Activated CD8-positive, alpha-beta memory T cell treated with anti-CD3 and anti-CD28 coated beads for 48 hours (primary cell): ENCODE measurements at regions not wholly inside any gene's neighbourhood (a gene's known extent, or its start where the extent isn't known, plus 50 kb on each side); places are given as distances from the start of the nearest gene placed in this dataset.
"Not testable (repeated sequence)": the region's sequence is repeated elsewhere in the genome, so short reads cannot be mapped to it uniquely, and the experiment has no call there.

ENCODE experiments used
- DNase-seq, 3 experiments: peaks; one replicate each; pipeline ENCODE4 v3.0.0-alpha.2; 2020; ENCODE audit warnings: low read depth in 2 of 3, low spot score in 2 of 3

DNA sequence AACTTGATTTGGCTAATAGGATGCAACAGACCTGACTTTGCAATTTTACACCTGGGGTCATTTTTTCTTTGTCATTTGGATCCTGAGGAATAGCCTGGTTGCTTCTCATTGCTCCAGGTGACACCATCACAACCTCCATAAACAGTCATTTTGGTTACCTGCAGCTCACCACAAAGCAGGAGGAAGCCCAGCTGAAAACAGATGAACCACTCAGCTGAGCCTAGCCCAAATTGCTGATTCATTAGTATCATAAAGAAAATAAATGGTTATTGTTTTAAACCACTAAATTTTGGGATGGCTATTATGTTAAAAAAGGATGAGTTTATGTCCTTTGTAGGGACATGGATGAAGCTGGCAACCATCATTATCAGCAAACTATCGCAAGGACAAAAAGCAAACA lies 841.0 kb upstream of the EEF2KMT start:
- no peak for DNase-seq

DNA sequence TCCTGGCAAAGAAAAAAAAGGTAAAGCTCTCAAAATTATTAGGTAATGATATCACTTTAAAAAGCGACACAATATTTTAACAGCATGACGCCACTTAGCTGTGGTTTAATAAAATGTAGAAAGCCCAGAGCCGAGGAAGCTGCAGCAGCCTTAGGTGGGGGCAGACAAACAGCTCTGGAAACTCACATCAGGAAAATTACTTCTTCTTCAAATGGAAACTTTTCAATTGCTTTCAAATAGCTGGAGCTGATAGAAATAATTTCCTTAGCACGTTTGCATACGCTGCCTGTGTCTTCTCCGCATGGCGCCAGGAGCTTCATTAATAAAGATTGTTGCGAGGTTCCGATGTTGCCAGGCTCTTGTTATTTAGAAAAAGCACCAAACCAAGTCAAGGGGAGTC lies 835.3 kb upstream of the EEF2KMT start:
- no peak for DNase-seq

GRCh38 chr16:5928476-5929065 lies 831.0 kb upstream of the EEF2KMT start:
- no peak for DNase-seq

DNA sequence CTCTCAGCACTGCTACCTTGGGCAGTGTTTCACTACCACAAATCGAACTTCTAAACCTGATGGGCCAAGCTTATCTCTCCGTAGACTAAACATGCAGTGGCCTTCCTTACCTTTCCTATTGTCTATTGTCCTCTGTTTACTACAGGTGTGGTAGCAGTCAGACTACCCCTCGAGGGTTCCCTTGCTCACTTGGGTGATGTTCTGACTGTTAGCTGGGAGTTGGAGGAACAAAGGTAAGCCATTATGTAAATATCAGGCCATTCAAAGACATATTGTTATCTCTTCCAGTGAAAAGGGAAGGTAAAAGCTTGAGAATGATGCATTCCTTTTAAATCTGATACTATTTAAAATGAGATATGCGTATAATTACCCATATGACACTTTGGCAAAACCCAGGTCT lies 828.3 kb upstream of the EEF2KMT start:
- DNase-seq = no peak

DNA sequence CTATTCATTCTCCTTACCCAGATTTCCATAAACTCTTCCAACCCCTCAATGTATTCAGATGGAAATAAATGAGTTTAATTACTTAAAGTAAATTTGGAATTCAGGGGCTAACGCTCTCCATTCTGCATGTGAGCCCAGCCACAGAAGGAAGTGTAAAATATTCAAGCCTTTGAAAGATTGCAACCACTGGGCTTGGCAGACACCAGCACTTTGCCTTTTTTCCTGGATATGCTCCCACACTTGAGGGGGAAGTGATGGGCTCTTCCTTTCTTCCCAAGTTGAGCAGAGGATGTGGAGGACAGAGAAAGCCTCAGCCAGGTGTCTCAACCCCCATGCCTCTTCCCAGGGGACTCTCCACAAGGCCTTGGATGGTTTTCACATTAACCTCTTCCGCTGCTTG lies 825.1 kb upstream of the EEF2KMT start:
- DNase-seq = no peak

DNA sequence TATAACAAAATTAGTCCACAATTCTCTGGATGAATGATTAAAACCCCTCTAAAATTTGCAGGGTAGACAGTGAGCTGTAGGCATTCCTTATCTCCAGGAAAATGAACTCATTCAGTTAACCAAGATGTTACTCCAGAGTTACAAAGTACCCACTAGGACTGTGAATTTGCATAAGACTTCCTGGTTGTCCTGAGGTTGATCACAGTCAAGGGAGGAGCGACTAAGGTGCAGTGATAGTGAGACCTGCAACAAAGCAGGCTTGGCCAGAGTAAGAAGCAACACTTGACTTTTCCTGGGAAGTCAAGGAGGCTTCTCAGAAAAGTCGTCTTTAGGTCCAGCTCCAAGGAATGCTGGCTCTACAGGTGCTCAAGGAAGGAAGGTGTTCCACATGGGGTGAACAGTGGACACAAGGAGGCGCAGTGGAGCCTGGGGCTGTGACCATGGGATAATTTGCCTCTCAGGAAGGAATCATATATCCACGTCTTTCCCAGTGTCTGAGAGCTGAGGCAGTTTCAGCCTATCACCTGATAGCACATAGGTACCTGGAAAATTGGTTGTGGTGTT lies 821.1 kb upstream of the EEF2KMT start:
- no peak for DNase-seq

GRCh38 chr16:5917436-5918195 lies 820.0 kb upstream of the EEF2KMT start:
- no peak for DNase-seq

- DNase-seq = no peak
Measured at GRCh38 chr16:5916711-5917191, 819.2 kb upstream of the EEF2KMT start.

DNA sequence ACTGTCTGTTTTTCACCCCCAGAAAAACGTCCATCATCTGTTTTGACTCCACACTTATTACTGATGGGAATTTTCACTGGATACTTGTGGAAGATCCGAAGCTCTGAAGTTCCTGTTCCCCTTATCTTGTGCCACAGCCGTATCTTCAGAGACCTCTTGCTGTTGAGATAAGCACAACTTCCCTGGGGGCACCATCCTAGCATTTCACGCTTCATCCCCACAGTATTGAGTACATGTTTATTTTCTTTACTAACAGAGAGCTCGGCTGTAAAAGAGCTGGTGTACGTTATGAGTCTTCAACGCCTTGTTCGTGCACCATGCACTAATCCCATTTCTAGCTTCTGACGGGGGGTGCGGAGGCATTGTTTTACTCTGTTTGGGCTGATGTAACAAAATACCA lies 813.6 kb upstream of the EEF2KMT start:
- no peak for DNase-seq

- DNase-seq = not testable (repeated sequence)
Measured at GRCh38 chr16:5909556-5909955, 812.0 kb upstream of the EEF2KMT start.

- no peak for DNase-seq
Measured at GRCh38 chr16:5907544-5907943, 809.9 kb upstream of the EEF2KMT start.

- no peak for DNase-seq
Measured at GRCh38 chr16:5906351-5906750, 808.8 kb upstream of the EEF2KMT start.

- DNase-seq = no peak
Measured at GRCh38 chr16:5905935-5906334, 808.3 kb upstream of the EEF2KMT start.

- no peak for DNase-seq
Measured at GRCh38 chr16:5903832-5904231, 806.2 kb upstream of the EEF2KMT start.

DNA sequence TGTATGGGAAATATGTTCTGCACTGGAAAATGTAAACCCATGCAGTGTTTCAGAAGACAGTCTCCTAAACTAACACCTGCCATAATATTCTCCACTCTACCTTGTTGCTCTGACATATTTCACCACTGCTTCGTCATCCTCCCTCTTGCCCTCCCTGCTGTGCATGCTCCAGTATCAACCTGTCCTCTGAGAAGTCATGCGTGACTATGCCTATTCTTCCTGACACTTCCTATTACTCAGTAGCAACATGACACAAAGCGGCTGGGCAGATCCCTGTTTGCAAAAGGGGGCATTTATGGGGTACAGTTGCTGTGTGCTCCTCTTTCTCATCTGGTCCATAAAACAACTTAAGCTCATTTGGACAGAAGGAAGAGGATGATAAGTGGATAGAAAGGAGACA lies 805.6 kb upstream of the EEF2KMT start:
- DNase-seq = no peak

DNA sequence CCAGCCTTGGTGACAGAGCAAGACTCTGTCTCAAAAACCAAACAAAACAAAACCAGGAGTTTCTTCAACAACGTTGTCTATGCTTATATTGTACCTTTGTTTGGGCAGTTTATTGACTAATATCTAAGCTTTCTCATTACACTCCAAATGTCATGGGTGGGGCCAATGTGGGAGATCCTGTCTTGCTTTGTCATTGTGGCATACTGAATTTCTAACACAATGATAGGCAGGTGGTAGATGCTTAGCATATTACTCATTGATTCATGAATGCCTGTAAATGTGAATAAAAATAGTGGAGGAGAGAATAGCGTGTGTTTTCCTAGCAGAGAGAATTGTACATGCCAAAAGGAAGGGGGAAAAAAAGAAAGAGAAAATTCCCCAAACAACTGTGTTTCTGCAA lies 802.5 kb upstream of the EEF2KMT start:
- no peak for DNase-seq

DNA sequence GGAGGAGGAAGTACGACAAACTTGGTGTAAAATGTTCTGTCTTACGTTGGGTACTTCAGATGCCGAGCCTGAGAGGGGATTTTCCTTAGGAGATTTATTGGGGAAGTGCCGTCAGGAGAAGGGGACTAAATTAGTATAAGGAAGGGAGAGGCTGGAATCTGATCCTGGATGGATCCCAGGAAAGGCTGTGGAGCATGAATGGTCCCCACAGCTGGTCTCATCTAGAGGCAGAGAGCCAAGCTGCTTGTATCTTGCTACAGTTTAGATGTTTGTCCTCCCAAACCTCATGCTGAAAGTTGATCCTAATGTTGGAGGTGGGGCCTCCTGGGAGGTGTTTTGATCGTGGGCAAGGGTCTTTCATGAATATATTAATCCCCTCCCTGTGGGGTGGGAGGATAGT lies 798.4 kb upstream of the EEF2KMT start:
- no peak for DNase-seq

- no peak for DNase-seq
Measured at GRCh38 chr16:5895137-5895536, 797.5 kb upstream of the EEF2KMT start.

DNA sequence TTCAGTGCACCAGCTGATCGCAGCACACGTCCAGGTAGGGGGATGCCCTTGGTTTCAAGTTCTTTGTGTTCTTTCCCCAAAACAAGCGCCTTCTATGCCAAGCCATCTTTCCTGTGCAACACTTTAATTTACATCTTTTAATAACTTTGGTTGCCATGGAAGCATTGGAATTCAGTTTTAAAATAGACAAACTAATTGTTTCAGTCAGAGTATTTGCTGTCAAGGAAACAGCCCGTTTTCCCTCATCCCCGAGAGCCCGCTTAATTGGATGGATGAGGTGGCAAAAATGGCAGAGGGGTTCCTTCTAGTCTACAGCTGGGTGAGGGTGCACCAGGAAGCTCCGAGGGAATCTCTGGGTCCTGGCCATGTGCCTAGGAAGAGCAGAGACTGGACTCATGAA lies 793.7 kb upstream of the EEF2KMT start:
- DNase-seq = no peak

DNA sequence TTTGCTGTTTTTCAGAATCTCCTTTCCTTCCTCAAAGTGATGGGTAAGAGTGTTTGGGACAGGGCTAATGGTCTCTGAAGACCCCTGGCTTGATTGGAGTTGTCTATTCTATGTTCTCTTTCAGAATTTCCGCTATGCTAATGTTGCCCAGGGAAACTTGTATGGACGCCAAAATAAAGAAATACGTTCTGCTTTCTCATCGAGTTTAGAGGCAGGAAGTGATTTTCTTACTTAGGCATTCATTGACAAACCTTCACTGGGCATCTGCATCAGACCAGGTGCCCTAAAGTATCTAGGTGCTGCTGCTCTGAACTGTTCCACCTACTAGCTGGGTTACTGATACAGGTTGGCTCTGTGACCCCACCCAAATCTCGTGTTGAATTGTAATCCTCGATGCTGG lies 787.9 kb upstream of the EEF2KMT start:
- DNase-seq = no peak

DNA sequence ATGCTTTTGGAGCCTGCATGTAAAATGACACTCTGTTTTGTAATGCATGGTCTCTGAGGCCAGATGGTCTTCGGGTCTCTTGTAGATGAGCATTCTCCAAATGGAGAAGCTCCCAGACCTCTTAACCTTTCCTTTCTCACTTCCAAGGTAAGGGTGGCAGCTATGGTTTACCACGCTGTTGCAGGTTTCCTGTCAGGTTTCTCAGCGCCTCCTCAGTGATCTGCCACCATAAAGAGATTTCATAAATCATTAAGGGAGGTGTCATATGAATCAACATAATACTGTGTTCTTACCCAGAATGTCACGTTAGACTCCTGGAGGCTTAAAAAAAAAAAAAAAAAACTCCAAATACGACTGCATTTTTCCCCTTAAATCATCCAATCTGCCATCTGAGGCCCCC lies 787.4 kb upstream of the EEF2KMT start:
- DNase-seq = no peak

DNA sequence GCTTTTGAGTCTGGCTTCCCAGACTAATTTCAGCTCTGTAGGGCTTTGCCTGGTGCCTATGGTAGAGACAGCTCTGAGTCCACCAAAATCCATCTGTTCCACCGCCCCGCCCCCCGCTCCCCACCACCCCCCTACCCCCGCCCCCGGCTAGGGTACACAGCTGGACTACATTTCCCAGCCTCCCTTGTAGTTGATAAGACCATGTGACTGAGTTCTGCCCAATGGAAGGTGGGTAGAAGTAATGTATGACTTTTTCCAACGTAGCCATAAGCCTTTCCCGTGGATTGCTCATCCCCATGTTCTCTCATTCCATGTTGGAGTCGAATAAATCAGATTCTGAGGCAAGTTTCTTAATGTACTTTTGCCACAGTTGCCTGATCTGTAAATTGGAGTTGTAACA lies 786.7 kb upstream of the EEF2KMT start:
- no peak for DNase-seq
